Parathyroid adenoma (tissue), 2 donors: ENCODE measurements at regions not wholly inside any gene's neighbourhood (a gene's known extent, or its start where the extent isn't known, plus 50 kb on each side); places are given as distances from the start of the nearest gene placed in this dataset.

Experiments
- H2AFZ ChIP-seq: fragments of 300-600 bp; sonication (generic); one replicate; pipeline ENCODE4 v1.7.0; 2017; ENCODE audit warnings: antibody characterized with exemption, mild to moderate bottlenecking
- H3K27ac ChIP-seq: fragments of 300-600 bp; sonication (generic); one replicate; pipeline ENCODE4 v1.7.0; 2017
- H3K27me3 ChIP-seq: fragments of 300-600 bp; sonication (generic); one replicate; pipeline ENCODE4 v1.7.0; 2017; ENCODE audit warnings: low read length; ENCODE audit not compliant: control insufficient read depth, insufficient read depth
- H3K36me3 ChIP-seq: fragments of 300-600 bp; sonication (generic); one replicate; pipeline ENCODE4 v1.7.0; 2017; ENCODE audit warnings: low read length; ENCODE audit not compliant: control insufficient read depth, insufficient read depth
- H3K4me1 ChIP-seq: fragments of 300-600 bp; sonication (generic); one replicate; pipeline ENCODE4 v1.7.0; 2017; ENCODE audit warnings: control low read depth
- H3K4me2 ChIP-seq: fragments of 300-600 bp; sonication (generic); one replicate; pipeline ENCODE4 v1.7.0; 2017; ENCODE audit warnings: low read length
- H3K4me3 ChIP-seq: fragments of 300-600 bp; sonication (generic); one replicate; pipeline ENCODE4 v1.7.0; 2017; ENCODE audit warnings: low read depth, low read length
- H3K79me2 ChIP-seq: fragments of 300-600 bp; sonication (generic); one replicate; pipeline ENCODE4 v1.7.0; 2017; ENCODE audit warnings: control low read depth
- H3K9ac ChIP-seq: fragments of 300-600 bp; sonication (generic); one replicate; pipeline ENCODE4 v1.7.0; 2017; ENCODE audit warnings: mild to moderate bottlenecking
- H3K9me3 ChIP-seq: fragments of 300-600 bp; sonication (generic); one replicate; pipeline ENCODE4 v1.7.0; 2017; ENCODE audit warnings: low read length; ENCODE audit not compliant: control insufficient read depth
- TF ChIP-seq, protein P1 (sequence below): fragments of 300-600 bp; sonication (generic); IDR thresholded peaks from one replicate; pipeline ENCODE4 v1.7.0; 2017; ENCODE audit warnings: antibody characterized with exemption, mild to moderate bottlenecking
- donor health status: primary hyperparathyroidism.

DNA sequence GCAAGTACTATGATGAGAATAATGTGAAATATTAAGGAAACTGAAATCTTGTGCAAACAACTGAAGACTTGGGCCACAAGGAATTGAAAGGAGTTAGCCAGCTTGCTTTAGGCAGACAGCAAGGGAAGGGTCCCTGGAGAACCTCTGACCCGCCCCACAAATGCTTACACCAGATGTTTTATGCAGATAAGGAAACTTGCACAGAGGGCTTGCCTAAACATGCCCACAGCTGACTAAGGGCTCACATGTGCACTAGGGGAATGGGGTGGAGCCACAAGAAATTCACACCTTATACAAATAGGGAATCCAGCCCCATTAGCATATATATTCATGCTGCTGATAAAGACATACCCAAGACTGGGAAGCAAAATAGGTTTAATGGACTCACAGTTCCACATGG is 86.1 kb upstream of the CYYR1 start:
- Histone ChIP-seq H2AFZ (no peak overlapping the region), H3K4me1 (no peaks in the 10 kb centered on the region), H3K4me2 (no peak overlapping the region), H3K4me3 (no peak overlapping the region), H3K36me3 (no peaks in the 10 kb centered on the region), H3K27ac (no peak overlapping the region), H3K9me3 (peaks cover 4% of the 10 kb centered on the region), H3K79me2 (no peaks in the 10 kb centered on the region), H3K9ac (no peak overlapping the region), H3K27me3 (no peaks in the 10 kb centered on the region)
- TF ChIP-seq, protein P1, sequence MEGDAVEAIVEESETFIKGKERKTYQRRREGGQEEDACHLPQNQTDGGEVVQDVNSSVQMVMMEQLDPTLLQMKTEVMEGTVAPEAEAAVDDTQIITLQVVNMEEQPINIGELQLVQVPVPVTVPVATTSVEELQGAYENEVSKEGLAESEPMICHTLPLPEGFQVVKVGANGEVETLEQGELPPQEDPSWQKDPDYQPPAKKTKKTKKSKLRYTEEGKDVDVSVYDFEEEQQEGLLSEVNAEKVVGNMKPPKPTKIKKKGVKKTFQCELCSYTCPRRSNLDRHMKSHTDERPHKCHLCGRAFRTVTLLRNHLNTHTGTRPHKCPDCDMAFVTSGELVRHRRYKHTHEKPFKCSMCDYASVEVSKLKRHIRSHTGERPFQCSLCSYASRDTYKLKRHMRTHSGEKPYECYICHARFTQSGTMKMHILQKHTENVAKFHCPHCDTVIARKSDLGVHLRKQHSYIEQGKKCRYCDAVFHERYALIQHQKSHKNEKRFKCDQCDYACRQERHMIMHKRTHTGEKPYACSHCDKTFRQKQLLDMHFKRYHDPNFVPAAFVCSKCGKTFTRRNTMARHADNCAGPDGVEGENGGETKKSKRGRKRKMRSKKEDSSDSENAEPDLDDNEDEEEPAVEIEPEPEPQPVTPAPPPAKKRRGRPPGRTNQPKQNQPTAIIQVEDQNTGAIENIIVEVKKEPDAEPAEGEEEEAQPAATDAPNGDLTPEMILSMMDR = no peak

DNA sequence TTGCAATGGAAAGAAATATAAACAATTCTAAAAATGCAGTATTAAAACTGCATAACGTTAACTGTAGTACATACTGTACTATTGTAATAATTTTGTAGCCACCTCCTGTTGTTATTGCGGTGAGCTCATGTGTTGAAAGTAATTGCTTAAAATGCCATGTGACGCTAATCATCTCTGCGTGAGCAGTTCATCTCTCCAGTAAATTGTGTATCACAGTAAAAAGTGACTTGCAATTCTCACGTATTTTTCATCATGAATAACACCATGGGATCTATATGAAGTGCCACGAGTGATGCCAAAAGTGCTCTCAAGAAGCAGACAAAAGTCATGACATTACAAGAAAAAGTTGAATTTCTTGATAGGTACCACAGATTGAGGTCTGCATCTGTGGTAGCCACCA is 82.4 kb upstream of the CYYR1 start:
- no peaks in the 10 kb centered on the region for H3K27me3 ChIP-seq
- H3K4me1 ChIP-seq = no peaks in the 10 kb centered on the region
- H3K79me2 ChIP-seq = no peaks in the 10 kb centered on the region
- TF ChIP-seq, protein P1 = no peak
- H3K4me3 ChIP-seq = no peak overlapping the region
- no peaks in the 10 kb centered on the region for H3K36me3 ChIP-seq
- H3K27ac ChIP-seq = no peak overlapping the region
- peaks cover 2% of the 10 kb centered on the region for H3K9me3 ChIP-seq
- no peak overlapping the region for H3K9ac ChIP-seq
- H2AFZ ChIP-seq = no peak overlapping the region
- H3K4me2 ChIP-seq = no peak overlapping the region

DNA sequence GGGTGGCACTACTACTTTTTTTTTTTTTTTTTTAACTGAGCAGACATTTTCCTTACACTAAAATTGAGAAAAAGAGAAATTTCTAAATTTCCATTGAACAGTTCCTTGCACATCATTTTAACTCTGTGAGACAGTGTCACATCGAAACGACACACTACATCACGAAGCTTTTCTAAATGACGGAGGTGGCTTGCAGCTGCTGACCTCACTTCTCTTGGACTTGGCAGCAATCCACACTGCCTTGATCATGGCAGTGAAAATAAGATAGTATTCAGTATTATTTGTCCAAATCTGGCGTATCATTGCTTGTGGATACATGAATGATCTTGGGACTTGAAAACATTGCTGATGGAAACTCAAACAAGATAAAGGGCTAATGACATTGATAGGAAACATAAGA is 80.3 kb upstream of the CYYR1 start:
- H3K4me3 ChIP-seq = no peak overlapping the region
- H3K9ac ChIP-seq = no peak overlapping the region
- H3K4me1 ChIP-seq = no peaks in the 10 kb centered on the region
- no peaks in the 10 kb centered on the region for H3K9me3 ChIP-seq
- TF ChIP-seq, protein P1 = no peak
- no peak overlapping the region for H3K27ac ChIP-seq
- no peaks in the 10 kb centered on the region for H3K79me2 ChIP-seq
- no peaks in the 10 kb centered on the region for H3K36me3 ChIP-seq
- H2AFZ ChIP-seq = no peak overlapping the region
- no peak overlapping the region for H3K4me2 ChIP-seq
- no peaks in the 10 kb centered on the region for H3K27me3 ChIP-seq

DNA sequence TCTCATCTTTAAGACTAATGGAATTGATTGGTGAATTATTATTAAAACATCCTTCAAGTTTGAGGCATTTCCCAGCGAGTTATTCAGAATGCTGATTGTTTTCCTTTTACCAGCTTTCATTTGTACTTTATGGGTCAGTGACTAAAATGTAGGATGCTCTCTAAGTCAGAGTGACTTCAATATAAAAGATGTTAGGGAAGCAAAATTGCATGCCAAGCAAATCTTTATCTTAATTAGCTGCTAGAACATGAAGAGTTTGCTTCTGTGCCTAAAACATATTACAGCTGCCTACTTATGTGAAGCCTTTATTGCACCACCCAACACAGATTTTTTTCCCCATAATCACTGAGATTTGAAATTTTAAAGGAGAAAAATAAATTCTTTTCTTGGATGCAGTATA is 79.8 kb upstream of the CYYR1 start:
- Histone ChIP-seq H3K79me2 (no peaks in the 10 kb centered on the region), H3K4me3 (no peak overlapping the region), H2AFZ (no peak overlapping the region), H3K4me2 (no peak overlapping the region), H3K27me3 (no peaks in the 10 kb centered on the region), H3K27ac (no peak overlapping the region), H3K9me3 (no peaks in the 10 kb centered on the region), H3K9ac (no peak overlapping the region), H3K4me1 (no peaks in the 10 kb centered on the region), H3K36me3 (no peaks in the 10 kb centered on the region)
- TF ChIP-seq, protein P1 = no peak

DNA sequence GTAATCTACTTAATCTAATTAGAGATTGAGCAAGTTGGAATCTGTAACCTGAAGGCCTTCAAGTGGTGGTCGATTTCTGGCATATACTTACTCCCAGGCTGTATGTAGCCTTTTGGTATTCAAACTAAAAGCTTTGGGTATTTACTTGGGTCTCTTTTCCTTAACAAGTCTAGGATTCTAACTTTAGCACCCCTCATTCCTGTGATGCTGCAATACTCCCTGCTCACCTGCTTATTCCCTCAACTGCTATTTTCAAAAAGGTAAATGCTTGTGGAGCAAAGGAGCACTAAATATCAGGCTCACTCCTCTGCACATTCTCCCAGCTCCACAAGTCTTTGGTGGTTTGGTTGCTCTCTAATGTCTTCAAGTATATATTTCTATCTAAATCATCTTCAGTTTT is 68.0 kb upstream of the CYYR1 start:
- TF ChIP-seq, protein P1 = no peak

More for the DNA sequence above, 68.0 kb upstream of the CYYR1 start:
- Histone ChIP-seq H3K4me2 (no peak overlapping the region), H3K9ac (no peak overlapping the region), H3K79me2 (no peaks in the 10 kb centered on the region), H3K36me3 (no peaks in the 10 kb centered on the region), H3K4me3 (no peak overlapping the region), H3K9me3 (no peaks in the 10 kb centered on the region), H3K27me3 (no peaks in the 10 kb centered on the region), H2AFZ (no peak overlapping the region), H3K4me1 (no peaks in the 10 kb centered on the region), H3K27ac (no peak overlapping the region)
